ENCODE measurements at regions not wholly inside any gene's neighbourhood (a gene's known extent, or its start where the extent isn't known, plus 50 kb on each side); places are given as distances from the start of the nearest gene placed in this dataset.
"Not testable (repeated sequence)": the region's sequence is repeated elsewhere in the genome, so short reads cannot be mapped to it uniquely, and the experiment has no call there.

DNA sequence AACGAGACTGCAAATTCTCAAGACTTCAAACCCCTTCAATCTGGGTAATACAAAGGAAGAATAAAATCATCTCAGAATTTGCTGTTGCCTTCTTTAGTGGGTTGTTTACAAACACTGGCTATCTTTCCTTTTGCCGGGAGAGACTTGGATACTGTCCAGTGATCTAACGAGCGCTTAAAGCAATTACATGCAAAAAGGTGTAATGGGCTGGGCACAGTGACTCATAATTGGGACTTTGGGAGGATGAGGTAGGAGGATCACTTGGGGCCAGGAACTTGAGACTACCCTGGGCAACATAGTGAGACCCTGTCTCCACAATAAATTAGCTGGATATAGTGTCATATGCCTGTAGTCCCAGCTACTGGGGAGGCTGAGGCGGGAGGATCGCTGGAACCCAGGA, 52.2 kb upstream of the DEFB108B start:
- TF ChIP-seq EZH2 (IDR thresholded peaks at IDR 0.05; ENCODE audit: insufficient read depth, poor library complexity, severe bottlenecking); EZH2phosphoT487 (IDR thresholded peaks at IDR 0.05; ENCODE audit: insufficient read depth, low read depth): not testable (repeated sequence)
